HUES64 (cell line): ENCODE measurements at regions not wholly inside any gene's neighbourhood (a gene's known extent, or its start where the extent isn't known, plus 50 kb on each side); places are given as distances from the start of the nearest gene placed in this dataset.
"Not testable (repeated sequence)": the region's sequence is repeated elsewhere in the genome, so short reads cannot be mapped to it uniquely, and the experiment has no call there.

Source experiments
- H3K27ac ChIP-seq: 2 replicates; pipeline ENCODE4 v1.7.0; 2013; ENCODE audit warnings: low read depth, low read length, inconsistent platforms
- H3K27me3 ChIP-seq: 2 replicates; pipeline ENCODE4 v1.6.1; 2013; ENCODE audit warnings: mild to moderate bottlenecking, low read length; ENCODE audit not compliant: insufficient read depth
- H3K36me3 ChIP-seq: 2 replicates; pipeline ENCODE4 v1.6.1; 2013; ENCODE audit warnings: mild to moderate bottlenecking, low read length; ENCODE audit not compliant: insufficient read depth
- H3K4me1 ChIP-seq: 2 replicates; pipeline ENCODE4 v1.6.1; 2013; ENCODE audit warnings: mild to moderate bottlenecking, low read length, moderate library complexity; ENCODE audit not compliant: insufficient read depth
- H3K4me3 ChIP-seq: 2 replicates; pipeline ENCODE4 v1.5.1; 2013; ENCODE audit warnings: mild to moderate bottlenecking, low read length, moderate library complexity
- H3K9ac ChIP-seq: 2 replicates; pipeline ENCODE4 v1.6.1; 2013; ENCODE audit warnings: mild to moderate bottlenecking, low read depth, low read length
- H3K9me3 ChIP-seq: 2 replicates; pipeline ENCODE4 v1.6.1; 2013; ENCODE audit warnings: low read depth, low read length; ENCODE audit not compliant: insufficient read depth
- WGBS: fragments of 150-250, 120-280 bp; methylation state at CpG from one replicate; pipeline ENCODE4 v1.1.7; 2013; ENCODE audit warnings: missing lambda C conversion rate; 5-methylcytosine and 5-hydroxymethylcytosine counted together

DNA sequence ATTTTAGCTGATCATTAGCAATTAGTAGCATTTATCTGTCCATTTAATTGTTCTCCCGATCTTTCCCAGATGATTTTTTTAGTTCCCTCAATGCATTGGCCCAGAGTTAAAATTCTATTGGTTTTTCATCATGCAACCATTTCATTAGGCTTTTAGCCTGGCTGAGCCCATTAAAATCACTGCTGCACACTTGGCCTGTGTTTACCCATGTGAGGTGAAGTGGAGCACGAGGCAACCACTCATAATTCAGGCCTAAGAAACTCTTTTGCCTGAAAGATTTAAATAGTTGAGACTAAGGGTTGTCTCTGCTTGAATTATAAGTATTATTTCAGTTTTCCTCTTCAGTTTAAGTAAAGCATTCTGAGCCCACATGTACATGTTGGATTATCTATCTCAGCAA is 889.0 kb upstream of the ADGRL4 start:
- H3K9ac ChIP-seq = no peak overlapping the region
- H3K27ac ChIP-seq = no peak overlapping the region
- H3K27me3 ChIP-seq = no peaks in the 10 kb centered on the region
- 94% methylated on average over 2 of the region's 2 CpGs for WGBS
- no peak overlapping the region for H3K4me3 ChIP-seq
- no peaks in the 10 kb centered on the region for H3K4me1 ChIP-seq
- H3K36me3 ChIP-seq = no peaks in the 10 kb centered on the region
- no peaks in the 10 kb centered on the region for H3K9me3 ChIP-seq

DNA sequence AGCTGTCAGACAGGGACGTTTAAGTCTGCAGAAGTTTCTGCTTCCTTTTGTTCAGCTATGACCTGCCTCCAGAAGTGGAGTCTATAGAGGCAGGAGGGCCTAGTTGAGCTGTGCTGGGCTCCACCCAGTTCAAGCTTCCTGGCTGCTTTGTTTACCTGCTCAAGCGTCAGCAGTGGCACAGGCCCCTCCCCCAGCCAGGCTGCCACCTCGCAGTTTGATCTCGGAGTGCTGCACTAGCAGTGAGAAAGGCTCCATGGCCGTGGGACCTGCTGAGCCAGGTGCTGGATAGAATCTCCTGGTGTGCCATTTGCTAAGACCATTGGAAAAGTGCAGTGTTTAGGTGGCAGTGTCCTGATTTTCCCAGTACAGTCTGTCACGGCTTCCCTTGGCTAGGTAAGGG is 887.6 kb upstream of the ADGRL4 start:
- H3K27ac ChIP-seq, H3K9ac ChIP-seq, H3K4me1 ChIP-seq, H3K4me3 ChIP-seq, H3K27me3 ChIP-seq, H3K36me3 ChIP-seq, H3K9me3 ChIP-seq: not testable (repeated sequence)
- WGBS = 72% methylated on average over 6 of the region's 6 CpGs

GRCh38 chr1:79887059-79887458 is 880.5 kb upstream of the ADGRL4 start:
- peaks cover 14% of the 10 kb centered on the region for H3K9me3 ChIP-seq
- no peaks in the 10 kb centered on the region for H3K4me1 ChIP-seq
- no peaks in the 10 kb centered on the region for H3K36me3 ChIP-seq
- H3K27me3 ChIP-seq = no peaks in the 10 kb centered on the region
- no peak overlapping the region for H3K9ac ChIP-seq
- H3K4me3 ChIP-seq = no peak overlapping the region
- H3K27ac ChIP-seq = no peak overlapping the region

GRCh38 chr1:79885101-79885500 is 878.6 kb upstream of the ADGRL4 start:
- Histone ChIP-seq H3K9me3 (peaks cover 14% of the 10 kb centered on the region), H3K27me3 (no peaks in the 10 kb centered on the region), H3K9ac (no peak overlapping the region), H3K4me1 (no peaks in the 10 kb centered on the region), H3K4me3 (no peak overlapping the region), H3K36me3 (no peaks in the 10 kb centered on the region), H3K27ac (no peak overlapping the region)

DNA sequence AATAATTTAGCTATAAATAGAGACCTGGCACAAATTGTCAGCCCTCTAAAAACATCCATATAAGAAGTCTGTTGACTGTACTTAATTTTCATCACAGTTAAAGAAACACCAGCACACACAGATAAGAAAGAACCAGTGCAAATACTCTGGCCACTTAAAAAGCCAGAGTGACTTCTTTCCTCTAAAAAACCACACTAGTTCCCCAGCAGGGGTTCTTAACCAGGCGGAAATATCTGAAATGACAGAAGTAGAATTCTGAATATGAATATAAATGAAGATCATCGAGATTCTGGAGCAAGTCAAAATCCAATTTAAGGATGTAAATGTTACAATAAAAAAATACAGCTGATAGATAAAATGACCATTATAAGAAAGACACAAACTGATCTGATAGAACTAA is 870.6 kb upstream of the ADGRL4 start:
- H3K9ac ChIP-seq = no peak overlapping the region
- no peak overlapping the region for H3K27ac ChIP-seq
- H3K9me3 ChIP-seq = no peaks in the 10 kb centered on the region
- no peaks in the 10 kb centered on the region for H3K4me1 ChIP-seq
- no peak overlapping the region for H3K4me3 ChIP-seq
- H3K36me3 ChIP-seq = no peaks in the 10 kb centered on the region
- H3K27me3 ChIP-seq = no peaks in the 10 kb centered on the region
- no CpG with 5 or more reads among the region's 2 CpGs for WGBS

DNA sequence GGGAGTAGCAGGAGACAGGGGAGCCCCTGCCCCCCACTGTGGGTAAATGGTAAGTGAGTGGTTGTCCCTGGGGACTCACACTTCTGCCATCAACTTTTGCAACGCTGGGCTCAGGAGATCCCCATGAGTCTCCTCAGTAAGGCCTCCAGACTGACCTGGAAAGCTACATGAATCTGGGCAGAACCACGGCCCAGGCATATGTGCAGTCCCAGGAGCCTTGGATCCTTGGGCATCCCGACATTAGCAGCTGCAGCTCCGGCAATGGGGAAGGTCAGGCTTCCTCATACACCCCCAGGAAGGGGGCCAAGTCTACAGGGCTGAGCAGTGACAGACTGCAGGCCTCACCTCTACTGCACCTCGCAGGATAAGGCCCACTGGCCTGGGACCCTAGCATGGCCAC is 868.7 kb upstream of the ADGRL4 start:
- Histone ChIP-seq H3K9me3 (no peaks in the 10 kb centered on the region), H3K9ac (no peak overlapping the region), H3K4me3 (no peak overlapping the region), H3K27ac (no peak overlapping the region), H3K27me3 (no peaks in the 10 kb centered on the region), H3K36me3 (no peaks in the 10 kb centered on the region), H3K4me1 (no peaks in the 10 kb centered on the region)
- WGBS = 92% methylated on average over 5 of the region's 5 CpGs

GRCh38 chr1:79874289-79874688 is 867.8 kb upstream of the ADGRL4 start:
- Histone ChIP-seq H3K27ac (no peak overlapping the region), H3K27me3 (no peaks in the 10 kb centered on the region), H3K36me3 (no peaks in the 10 kb centered on the region), H3K9me3 (no peaks in the 10 kb centered on the region), H3K4me3 (no peak overlapping the region), H3K4me1 (no peaks in the 10 kb centered on the region), H3K9ac (no peak overlapping the region)
- whole genome bisulfite sequencing = 96% methylated on average over 3 of the region's 3 CpGs

GRCh38 chr1:79859212-79859948 is 852.9 kb upstream of the ADGRL4 start:
- Histone ChIP-seq H3K27ac (no peak overlapping the region), H3K4me3 (no peak overlapping the region), H3K9me3 (no peaks in the 10 kb centered on the region), H3K4me1 (no peaks in the 10 kb centered on the region), H3K27me3 (no peaks in the 10 kb centered on the region), H3K36me3 (no peaks in the 10 kb centered on the region), H3K9ac (no peak overlapping the region)
- WGBS = 87% methylated on average over 7 of the region's 8 CpGs

- 67% methylated on average over 3 of the region's 3 CpGs for WGBS
- peaks cover 6% of the 10 kb centered on the region; the same call in 1 of the 2 replicates for H3K4me1 ChIP-seq
- no peak overlapping the region for H3K9ac ChIP-seq
Observed at GRCh38 chr1:79852004-79852403, 845.5 kb upstream of the ADGRL4 start.

GRCh38 chr1:79849388-79849787 is 842.9 kb upstream of the ADGRL4 start:
- H3K27ac ChIP-seq = no peak overlapping the region
- no peak overlapping the region for H3K9ac ChIP-seq
- no peak overlapping the region for H3K4me3 ChIP-seq
- no peaks in the 10 kb centered on the region for H3K9me3 ChIP-seq
- H3K36me3 ChIP-seq = no peaks in the 10 kb centered on the region
- WGBS = 95% methylated on average over 1 of the region's 1 CpG
- no peaks in the 10 kb centered on the region for H3K27me3 ChIP-seq
- H3K4me1 ChIP-seq = peaks cover 6% of the 10 kb centered on the region; the same call in 1 of the 2 replicates

More at GRCh38 chr1:79852004-79852403, 845.5 kb upstream of the ADGRL4 start:
- Histone ChIP-seq H3K27ac (no peak overlapping the region), H3K27me3 (no peaks in the 10 kb centered on the region), H3K4me3 (no peak overlapping the region), H3K9me3 (no peaks in the 10 kb centered on the region), H3K36me3 (no peaks in the 10 kb centered on the region)

DNA sequence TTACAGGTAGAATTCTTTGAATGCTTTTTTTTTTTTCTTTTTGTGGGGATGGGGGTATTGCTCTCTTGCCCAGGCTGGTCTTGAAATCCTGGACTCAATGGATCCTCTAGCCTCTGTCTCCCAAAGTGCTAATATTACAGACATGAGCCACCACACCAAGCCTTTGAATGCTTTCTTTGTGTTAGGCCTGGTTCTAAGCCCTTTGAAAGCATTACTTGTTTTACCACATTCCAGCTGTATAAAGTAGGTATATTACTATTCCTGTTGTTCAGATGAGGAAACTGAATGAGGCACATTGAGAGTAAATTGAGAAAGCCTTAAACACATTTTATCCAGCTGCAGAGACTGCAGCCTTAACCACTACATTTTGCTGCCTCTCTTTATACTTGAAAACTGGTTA is 841.8 kb upstream of the ADGRL4 start:
- Histone ChIP-seq H3K4me3 (no peak overlapping the region), H3K27ac (no peak overlapping the region), H3K4me1 (peaks cover 6% of the 10 kb centered on the region; the same call in 1 of the 2 replicates), H3K9ac (no peak overlapping the region), H3K27me3 (no peaks in the 10 kb centered on the region), H3K9me3 (no peaks in the 10 kb centered on the region), H3K36me3 (no peaks in the 10 kb centered on the region)

DNA sequence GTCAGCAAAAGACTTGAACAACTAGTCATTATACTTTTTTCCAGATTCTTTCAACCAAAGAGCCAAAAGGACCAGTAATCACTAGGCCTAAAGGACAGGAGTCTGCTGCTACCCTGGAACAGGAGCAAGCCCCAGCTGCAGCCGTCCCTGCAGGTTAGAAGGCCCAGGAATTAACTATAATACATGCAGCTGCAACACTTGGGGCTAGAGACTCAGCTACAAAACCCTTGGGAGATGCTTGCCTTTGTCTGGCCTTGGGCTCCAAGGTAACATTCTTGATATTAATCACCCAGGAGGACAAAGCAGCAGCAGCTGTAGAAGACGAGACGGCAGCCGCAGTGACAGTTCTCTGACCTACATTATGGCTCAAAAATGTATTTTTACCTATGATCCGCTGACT is 841.2 kb upstream of the ADGRL4 start:
- H3K4me1 ChIP-seq = peaks cover 6% of the 10 kb centered on the region; the same call in 1 of the 2 replicates
- no peaks in the 10 kb centered on the region for H3K36me3 ChIP-seq
- 84% methylated on average over 5 of the region's 5 CpGs for WGBS
- H3K27me3 ChIP-seq = no peaks in the 10 kb centered on the region
- H3K9ac ChIP-seq = no peak overlapping the region
- H3K9me3 ChIP-seq = no peaks in the 10 kb centered on the region
- no peak overlapping the region for H3K4me3 ChIP-seq
- no peak overlapping the region for H3K27ac ChIP-seq
